ENCODE measurements at regions not wholly inside any gene's neighbourhood (a gene's known extent, or its start where the extent isn't known, plus 50 kb on each side); places are given as distances from the start of the nearest gene placed in this dataset.

- DNase-seq (ENCODE audit: low spot score): no peak
These were observed 266.3 kb downstream of the FBXW7 start for GRCh38 chr4:152269448-152270191.

GRCh38 chr4:152267811-152268210, 268.1 kb downstream of the FBXW7 start:
- DNase-seq (ENCODE audit: low spot score): no peak

DNA sequence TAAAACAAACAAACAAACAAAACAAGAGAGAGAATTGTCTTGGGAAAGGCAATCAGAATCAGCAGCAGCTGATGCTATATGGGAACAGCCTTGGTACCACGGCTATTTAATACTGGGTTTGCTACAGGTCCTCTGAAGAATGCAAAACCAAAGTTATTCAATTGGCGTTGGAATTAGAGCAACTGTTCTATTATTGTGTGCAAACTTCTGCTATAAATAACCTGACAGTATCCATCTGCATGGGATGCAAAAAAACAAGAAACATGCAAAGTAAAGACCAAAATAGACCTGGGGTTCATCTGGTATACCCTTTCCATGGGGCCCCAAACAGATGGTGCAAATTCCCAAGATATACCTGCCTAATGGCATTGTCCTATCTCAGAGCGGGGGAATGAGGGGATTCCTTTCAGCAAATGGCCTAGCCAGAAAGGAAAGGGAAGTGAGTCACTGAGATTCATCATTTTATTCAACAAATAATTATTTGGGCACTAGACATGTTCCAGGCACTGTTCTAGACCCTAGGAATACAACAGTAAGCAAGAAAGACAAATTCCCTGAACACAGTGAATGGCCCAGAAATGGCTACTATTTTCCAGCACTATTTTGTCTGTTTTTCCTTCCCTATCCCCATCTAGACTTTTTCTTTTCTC, 268.9 kb downstream of the FBXW7 start:
- no peak for DNase-seq (ENCODE audit: low spot score)

DNA sequence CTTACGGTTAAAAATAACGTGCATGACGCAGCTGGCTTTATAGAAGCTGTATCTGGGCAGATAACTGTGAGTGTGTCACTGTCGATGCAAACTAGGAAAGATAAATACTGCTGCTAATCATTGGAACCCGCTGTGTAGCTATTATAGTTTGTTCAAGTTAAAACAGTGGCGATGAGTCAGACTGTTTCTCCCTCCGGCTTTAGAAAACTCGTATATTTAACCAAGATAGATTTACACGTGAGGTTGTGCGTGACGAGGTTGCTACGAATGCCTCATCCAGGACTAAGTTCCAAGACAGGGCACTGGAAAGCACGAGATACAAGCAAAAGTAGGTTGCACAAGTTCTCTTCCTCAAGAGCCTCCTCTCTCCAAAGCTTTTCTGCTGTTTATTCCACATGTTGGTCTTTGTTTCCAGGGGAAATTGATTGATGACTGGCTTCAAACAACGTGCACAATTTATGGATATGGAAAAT, 270.7 kb downstream of the FBXW7 start:
- no peak for DNase-seq (ENCODE audit: low spot score)

DNA sequence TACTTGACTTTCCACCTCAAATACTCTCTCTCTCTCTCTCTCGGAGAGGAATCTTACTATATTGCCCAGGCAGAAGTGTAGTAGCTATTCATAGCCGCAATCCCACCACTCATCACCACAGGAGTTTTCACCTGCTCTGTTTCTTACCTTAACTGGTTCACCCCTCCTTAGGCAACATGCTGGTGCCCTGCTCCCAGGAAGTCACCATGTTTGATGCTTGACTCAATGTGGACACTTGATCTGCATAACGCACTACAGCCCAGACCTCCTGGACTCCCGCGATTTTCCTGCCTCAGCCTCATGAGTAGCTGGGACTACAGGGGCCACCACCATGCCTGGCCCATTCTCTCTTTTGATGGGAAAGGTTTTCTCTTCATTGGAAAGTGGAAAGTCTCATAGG, 271.8 kb downstream of the FBXW7 start:
- no peak for DNase-seq (ENCODE audit: low spot score)

DNA sequence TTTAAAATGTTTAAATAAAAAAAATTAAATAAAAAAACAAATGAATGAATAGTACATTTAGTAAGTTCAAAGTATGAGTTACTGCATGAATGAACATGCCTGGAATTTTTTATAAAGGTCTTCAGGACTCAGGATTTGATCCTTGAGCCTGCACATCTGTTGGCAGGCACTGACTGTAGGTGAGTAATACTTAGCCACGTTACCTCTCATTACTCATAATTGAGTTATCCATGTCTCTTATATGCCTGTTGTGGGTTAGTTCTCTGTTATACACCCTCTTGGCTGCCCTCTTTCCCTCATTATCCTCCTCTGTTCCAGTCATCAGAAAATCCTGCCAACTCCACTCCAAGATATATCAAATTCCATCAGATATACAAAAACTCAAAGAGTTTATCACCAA, 276.0 kb downstream of the FBXW7 start:
- no peak for DNase-seq (ENCODE audit: low spot score)

- no peak for DNase-seq (ENCODE audit: low spot score)
These were observed 276.8 kb downstream of the FBXW7 start for GRCh38 chr4:152258804-152259708.

GRCh38 chr4:152258391-152258790, 277.5 kb downstream of the FBXW7 start:
- DNase-seq (ENCODE audit: low spot score): no peak

DNA sequence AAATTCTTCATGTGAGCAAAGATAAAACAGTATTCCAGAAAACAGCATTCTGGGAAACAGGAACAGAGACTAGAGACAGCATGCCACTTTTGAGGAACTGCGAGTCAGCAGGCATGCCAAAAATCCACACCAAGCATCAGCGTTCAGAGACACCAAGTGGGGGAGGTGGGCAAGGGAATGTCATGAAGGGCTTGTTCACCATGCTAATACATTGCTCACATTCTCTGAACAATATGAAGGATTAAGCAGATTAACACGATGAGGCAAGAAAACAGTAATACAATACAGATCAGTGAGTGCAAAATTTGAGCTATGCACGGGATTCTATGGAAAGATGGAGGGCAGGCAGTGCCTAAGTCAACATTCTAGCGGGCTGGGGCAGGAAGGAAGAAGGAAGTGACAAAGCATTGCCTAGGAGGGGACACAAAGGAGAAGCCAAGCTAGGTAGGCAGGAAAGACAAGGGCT, 278.3 kb downstream of the FBXW7 start:
- no peak for DNase-seq (ENCODE audit: low spot score)

DNA sequence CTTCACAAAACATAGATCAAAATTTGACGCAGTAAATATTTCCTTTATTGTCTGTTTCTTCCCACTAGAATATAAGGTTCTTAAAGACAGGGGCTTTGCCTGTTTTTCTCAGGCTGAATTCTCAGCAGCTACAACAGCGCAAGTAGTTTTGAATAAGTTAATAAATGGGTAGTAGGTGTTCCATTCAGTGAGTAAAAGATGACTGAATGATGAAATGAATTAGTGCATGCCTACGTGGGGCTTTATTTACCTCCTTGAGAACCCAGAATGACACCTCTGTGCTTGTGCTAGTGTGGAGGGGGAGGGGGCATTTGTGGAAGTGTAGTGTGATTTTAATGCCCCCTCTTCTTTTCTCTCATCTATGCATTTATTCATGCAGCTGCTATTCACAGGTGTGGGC, 278.9 kb downstream of the FBXW7 start:
- no peak for DNase-seq (ENCODE audit: low spot score)

DNA sequence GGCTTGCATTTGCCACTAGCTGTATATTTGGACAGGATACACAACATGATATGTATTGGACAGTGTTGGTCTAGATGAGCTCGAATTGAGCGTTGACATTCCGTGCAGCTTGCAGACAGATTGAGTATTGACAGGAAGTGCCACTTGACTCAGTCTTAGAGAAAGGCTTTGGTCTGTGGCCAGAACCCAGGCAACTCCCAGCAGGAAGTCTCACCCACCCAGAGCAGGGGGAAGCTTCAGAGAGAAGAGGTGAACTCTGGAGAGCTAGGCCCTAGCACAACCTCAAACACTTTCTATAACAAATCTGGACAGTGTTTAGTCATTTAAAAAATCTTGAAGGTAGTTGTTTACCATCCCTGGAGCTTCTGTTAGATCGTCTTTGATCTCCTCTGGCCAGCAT, 280.5 kb downstream of the FBXW7 start:
- DNase-seq (ENCODE audit: low spot score): peak; percentile 80

GRCh38 chr4:152248347-152248746, 287.5 kb downstream of the FBXW7 start:
- DNase-seq (ENCODE audit: low spot score): no peak

- no peak for DNase-seq (ENCODE audit: low spot score)
These were observed 288.5 kb downstream of the FBXW7 start for GRCh38 chr4:152247271-152247975.

DNA sequence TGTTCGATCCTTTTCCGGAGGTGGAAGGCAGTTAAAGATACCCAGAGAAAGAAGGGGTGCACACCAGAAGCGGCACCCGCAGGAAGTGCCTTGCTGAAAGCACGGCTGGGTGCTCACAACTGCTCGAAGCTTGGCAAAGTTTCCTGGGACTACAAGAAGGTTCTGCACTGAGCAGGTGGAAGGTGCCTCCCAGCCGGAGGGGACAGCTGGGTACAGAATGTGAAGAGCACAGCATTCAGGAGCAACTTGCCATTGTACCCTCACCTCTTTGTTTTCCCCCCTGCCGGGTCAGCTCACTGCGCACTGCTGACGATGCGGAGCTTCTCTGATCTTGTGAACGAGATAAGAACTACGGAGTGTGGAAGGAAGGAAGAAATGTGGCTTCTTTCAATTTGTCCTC, 289.2 kb downstream of the FBXW7 start:
- no peak for DNase-seq (ENCODE audit: low spot score)

DNA sequence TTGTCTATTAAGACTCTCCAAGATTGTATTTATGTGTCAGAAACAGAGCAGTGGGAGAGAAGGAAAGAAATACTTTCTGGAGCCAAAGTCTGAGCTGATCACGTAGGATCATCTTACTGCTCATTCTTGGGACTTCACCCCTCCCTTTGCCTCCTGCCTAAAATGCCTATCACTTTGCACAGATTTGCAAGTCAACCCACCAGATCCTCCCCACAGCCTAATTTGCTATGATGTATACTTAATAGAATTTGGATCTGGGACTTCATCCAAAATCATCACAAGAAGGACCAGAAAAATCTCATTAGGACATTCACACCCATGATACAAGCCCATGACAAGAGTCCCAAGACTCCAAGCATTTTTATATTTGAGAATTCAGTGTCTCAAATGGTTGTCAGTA, 290.2 kb downstream of the FBXW7 start:
- no peak for DNase-seq (ENCODE audit: low spot score)

GRCh38 chr4:152244659-152245058, 291.2 kb downstream of the FBXW7 start:
- DNase-seq (ENCODE audit: low spot score): no peak

DNA sequence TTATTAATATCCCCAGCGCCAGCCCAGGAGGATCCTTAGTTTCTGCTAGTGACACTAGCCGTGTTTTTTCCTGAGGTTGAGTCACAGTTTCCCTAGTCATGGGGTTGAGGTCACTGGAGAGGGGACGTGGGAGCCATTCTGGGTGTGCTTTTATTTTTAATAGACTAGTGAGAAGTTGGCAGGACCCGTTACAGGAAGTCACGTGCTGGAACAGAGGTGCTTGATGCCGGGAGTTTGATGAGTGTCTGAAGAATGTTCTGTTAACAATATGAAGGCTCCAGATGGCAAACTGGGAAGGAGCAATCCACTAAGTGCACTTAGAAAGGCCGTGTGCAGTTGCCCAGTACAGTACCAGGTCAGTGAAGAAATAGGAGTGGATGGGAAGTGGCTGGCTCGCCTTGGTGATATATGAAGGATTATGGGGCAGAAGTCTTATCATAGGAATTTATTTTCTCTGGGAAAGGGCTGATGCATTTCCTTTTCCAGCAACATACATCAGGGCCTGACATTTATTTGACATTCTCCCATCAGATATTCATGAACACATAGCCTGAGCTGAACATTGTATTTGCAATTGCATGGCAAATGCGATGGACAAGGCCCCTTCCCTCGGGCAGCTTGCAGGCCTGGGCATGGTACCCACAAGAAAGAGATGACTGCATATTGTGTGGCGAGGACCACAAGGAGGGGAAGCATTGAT, 291.8 kb downstream of the FBXW7 start:
- no peak for DNase-seq (ENCODE audit: low spot score)

DNA sequence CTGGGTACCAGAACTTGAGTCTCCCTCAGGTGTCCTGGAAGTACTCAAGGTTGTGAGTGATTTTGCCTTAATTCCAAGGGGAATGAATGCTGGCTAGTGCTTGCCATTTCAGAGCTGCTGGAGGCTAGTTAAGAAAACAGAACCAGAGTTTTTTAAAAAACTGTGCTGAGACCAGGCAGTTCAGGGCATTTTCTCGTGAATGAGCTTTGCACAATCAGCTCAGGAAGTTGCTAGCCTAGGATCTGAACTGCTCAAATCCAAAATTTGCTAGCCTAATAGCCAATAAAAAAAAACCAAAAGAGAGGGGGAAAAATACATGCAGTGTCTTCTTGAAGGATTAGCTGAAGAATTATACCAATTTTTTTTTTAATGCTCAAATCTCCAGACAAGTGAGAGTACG, 292.7 kb downstream of the FBXW7 start:
- no peak for DNase-seq (ENCODE audit: low spot score)

DNA sequence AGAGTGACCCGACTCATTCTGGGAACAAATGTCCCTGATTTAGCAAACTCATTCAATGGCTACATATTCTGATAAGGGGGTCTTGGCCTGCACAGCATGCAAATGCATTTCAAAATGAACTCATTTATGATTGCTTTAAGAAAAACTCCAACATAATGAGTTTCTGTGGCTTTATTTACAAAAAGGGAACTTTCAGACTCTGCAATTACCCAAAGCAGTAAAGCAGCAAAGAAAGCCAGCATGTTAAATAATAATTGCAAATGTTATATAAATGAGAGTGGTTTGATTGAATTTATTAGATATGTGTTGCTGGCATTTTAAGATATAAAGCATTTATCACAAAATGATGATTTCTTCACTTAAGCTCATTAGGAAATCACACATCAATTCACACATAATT, 295.7 kb downstream of the FBXW7 start:
- DNase-seq (ENCODE audit: low spot score): no peak

DNA sequence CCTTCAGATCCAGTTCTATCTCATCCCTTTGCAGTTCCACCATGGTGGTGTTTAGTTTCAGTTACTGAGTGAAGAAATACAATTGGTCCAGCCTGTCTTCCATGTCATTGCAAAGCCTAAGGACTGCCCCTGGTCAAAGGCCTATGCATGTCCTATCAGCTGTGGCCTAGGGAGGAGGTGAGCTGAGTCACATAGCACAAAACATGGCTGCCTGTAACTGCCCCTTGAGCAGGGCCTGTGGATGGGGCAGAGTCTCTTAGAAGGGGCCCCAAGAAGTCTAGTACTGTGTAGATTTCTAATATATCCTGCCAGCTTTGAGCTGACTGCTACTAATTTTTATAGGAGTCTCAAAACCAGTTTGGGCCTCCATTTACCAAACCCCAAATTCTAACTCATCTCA, 296.7 kb downstream of the FBXW7 start:
- no peak for DNase-seq (ENCODE audit: low spot score)

DNA sequence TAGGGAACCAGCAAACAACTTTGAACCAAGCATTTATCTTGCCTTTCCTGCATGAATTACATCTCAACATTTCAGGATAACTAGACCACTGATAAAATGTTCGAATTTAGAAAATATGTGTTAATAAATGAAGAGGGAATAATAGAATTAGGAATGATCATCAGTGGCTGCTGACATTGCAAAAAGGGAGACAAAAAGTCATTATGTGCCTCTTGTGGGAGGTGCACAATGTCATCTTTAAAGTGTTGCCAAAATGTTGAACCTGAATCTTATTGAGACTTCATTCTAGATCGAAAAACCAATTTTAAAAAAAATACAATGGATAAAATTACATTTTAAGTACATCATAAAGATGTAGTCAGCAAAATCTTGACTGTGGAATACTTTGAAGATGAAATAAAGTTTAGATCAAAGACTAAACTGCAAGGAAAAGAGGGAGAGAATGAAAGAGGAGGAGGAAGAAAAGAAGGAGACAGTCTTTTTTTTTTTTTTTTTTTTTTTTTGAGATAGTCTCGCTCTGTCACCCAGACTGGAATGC, 299.3 kb downstream of the FBXW7 start:
- no peak for DNase-seq (ENCODE audit: low spot score)

Measured in CD4-positive, alpha-beta T cell treated with Interleukin-2 at 100 ng/mL for 4 hours (primary cell).